Ureter (tissue), 1 donor: ENCODE measurements at regions not wholly inside any gene's neighbourhood (a gene's known extent, or its start where the extent isn't known, plus 50 kb on each side); places are given as distances from the start of the nearest gene placed in this dataset.

Experiments
- DNase-seq: peaks from one replicate; pipeline ENCODE4 v3.0.0-alpha.2; 2020; ENCODE audit warnings: low spot score
- donor health status: DM: yes; HTN: yes; CAD: no.

GRCh38 chr10:110375121-110375520 lies 70.4 kb upstream of the SMNDC1 start:
- DNase-seq: no peak

- DNase-seq: no peak
Measured at GRCh38 chr10:110376021-110376766, 71.5 kb upstream of the SMNDC1 start.

DNA sequence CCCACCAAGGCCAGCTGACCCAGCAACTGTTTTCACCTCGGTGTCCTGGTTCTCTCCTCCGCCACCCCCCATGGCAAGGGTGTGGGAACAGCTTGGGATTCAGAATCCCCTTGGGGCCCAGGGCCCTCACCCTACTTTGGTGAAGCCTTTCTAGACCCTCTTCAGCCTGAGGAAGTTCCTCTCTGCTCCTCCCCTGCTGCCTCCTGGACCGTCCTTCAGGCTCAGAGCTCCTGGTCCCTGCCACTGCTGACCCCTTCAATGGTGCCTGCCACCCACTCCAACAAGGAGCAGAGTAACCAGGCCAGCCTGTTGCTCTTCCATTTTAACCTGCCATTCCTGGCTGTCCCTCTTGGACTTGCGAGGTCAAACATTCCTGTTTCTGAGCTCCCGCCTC lies 72.0 kb upstream of the SMNDC1 start:
- no peak for DNase-seq

- DNase-seq: no peak
Measured at GRCh38 chr10:110378006-110378405, 73.3 kb upstream of the SMNDC1 start.

DNA sequence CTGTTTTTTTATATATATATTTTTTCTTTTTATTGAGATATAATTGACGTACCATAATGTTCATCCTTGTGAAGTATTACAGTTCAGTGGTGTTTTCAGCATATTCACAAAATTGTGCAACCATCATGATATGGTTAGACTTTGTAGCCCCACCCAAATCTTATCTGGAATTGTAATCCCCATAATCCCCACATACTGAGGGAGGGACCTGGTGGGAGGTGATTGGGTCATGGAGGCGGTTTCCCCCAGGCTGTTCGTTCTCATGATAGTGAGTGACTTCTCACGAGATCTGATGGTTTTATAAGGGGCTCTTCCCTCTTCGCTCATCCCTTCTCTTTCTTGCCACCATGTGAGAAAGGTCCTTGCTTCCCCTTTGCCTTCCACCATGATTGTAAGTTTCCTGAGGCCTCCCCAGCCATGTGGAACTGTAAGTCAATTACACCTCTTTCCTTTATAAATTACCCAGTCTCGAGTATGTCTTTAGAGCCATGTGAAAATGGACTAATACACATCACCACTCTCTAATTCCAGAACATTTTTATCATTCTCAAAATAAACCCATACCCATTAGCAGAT lies 73.9 kb upstream of the SMNDC1 start:
- DNase-seq: no peak

GRCh38 chr10:110379831-110380230 lies 75.1 kb upstream of the SMNDC1 start:
- no peak for DNase-seq

DNA sequence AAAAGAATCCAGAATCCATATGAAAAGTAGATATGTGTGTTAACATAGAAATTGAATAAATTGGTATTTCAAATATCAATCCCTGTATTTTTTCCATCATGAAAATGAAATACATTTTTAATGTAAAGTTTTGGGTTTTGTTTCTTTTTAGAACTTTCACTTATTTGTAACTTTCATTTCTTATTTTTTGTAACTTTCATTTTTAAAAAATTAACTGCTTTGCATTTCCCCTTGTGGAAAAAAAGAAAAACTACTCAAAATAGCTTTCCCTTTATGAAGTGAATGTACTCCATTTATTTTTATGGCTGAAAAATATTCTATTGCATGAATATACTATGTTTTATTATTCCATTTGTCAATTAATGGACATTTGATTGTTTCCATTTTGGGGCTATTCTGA lies 75.6 kb upstream of the SMNDC1 start:
- no peak for DNase-seq

DNA sequence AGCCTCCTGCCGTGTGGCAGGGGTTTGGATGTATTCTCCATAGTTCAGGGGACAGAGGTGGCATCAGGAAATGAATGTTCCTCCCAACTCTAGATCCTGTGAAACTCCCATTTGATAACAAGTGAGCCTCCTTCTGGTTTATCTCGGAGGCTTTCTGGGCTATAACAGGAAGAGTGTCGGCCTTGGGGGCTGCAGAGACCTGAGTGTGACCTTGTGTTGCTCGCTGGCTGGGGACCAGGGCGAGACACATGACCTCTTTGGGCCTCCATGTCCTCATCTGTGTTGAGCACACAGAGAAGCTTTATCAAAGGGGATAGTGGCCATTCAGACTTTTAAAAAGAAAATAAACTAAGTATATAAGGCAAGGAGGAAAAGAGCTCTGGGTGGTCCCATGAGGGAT lies 78.0 kb upstream of the SMNDC1 start:
- DNase-seq: no peak

GRCh38 chr10:110387617-110387982 lies 82.9 kb upstream of the SMNDC1 start:
- DNase-seq: no peak

- DNase-seq: no peak
Measured at GRCh38 chr10:110387983-110388686, 83.4 kb upstream of the SMNDC1 start.

DNA sequence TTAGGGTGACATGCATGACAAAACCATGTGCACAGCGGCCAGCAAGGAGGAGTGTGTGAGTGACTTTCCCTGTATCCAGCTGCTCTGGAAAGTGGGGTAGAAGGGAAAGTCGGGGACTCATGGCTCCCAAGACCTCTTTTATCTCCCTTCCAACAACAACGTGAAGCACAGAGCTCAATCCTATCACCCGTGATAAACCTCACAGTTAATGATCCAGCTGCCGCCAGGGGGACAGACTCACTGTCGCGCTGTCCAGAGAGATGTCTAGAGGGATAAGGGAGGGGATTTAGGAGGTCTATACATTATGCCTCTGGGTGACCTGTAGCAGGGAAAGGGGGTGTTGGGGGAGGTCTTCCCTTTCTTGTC lies 84.0 kb upstream of the SMNDC1 start:
- DNase-seq: no peak

DNA sequence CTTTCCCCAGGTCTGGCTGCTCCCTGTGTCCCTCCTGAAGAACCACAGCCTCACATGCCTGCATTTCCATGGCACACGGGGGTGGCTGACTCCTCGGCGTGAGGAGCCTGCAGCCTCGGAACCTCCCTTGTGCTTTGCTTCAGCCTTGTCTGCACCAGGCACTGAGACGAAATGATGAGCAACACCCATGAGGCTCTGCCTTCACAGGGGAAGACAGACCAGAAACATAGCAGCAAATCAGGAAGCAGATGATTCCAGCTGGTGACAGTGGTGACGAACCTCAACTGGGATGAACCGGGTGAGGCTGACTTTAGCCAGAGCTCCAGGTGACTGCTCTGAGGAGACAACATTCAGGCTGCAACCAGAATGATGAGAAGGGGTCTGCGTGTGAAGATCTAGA lies 84.5 kb upstream of the SMNDC1 start:
- DNase-seq: no peak

- DNase-seq: no peak
Measured at GRCh38 chr10:110391541-110391940, 86.8 kb upstream of the SMNDC1 start.

- no peak for DNase-seq
Measured at GRCh38 chr10:110392121-110392520, 87.4 kb upstream of the SMNDC1 start.

- DNase-seq: peak; percentile 71
Measured at GRCh38 chr10:110392868-110393740, 88.4 kb upstream of the SMNDC1 start.

- DNase-seq: no peak
Measured at GRCh38 chr10:110393866-110394265, 89.1 kb upstream of the SMNDC1 start.

- no peak for DNase-seq
Measured at GRCh38 chr10:110394296-110394695, 89.6 kb upstream of the SMNDC1 start.

DNA sequence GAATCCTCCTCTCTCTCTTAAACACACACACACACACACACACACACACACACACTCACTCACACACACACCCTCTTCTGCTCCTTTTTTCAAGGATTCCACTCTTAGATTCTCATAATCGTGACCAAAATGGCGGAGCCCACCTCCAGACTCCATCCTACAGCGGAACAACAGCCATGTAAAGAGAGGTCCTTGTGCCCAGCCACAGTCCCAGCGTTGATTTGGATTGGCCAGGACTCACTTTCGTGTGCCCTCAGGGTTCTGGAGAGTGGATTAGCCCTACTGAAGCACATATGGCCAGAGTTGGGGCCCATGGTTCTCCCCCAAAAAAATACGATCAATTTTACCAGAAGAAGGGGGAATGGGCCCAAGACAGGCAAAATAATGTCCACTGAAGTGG lies 90.2 kb upstream of the SMNDC1 start:
- DNase-seq: no peak

- peak; percentile 73 for DNase-seq
Measured at GRCh38 chr10:110395350-110396283, 90.9 kb upstream of the SMNDC1 start.

DNA sequence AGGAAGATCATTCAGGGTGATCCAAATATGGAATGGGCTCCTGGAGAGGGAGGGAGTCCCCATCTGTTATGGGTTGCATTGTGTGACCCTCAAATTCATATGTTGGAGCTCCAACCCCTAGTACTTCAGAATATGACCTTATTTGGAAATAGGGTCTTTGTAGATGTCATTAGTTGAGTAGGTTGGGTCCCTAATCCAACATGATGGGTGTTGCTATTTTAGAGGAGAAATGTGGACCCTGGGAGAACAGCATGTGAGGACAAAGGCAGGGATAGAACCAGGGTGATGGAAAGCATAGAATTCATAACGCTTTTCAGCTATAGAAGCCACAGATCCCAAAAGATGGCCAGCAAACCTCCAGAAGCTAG lies 91.5 kb upstream of the SMNDC1 start:
- no peak for DNase-seq

GRCh38 chr10:110397856-110398255 lies 93.1 kb upstream of the SMNDC1 start:
- DNase-seq: no peak
